Neutrophil (primary cell): ENCODE measurements at regions not wholly inside any gene's neighbourhood (a gene's known extent, or its start where the extent isn't known, plus 50 kb on each side); places are given as distances from the start of the nearest gene placed in this dataset.

Source experiments
- H3K27ac ChIP-seq: fragments of 200-600 bp; sonication (generic); 2 replicates; pipeline ENCODE4 v1.5.1; 2016; ENCODE audit warnings: mild to moderate bottlenecking, moderate library complexity
- H3K27me3 ChIP-seq: fragments of 200-600 bp; sonication (generic); 2 replicates; pipeline ENCODE4 v1.6.0; 2016; ENCODE audit warnings: mild to moderate bottlenecking
- H3K36me3 ChIP-seq: fragments of 200-600 bp; sonication (generic); 2 replicates; pipeline ENCODE4 v1.5.1; 2017
- H3K4me1 ChIP-seq, 2 experiments: fragments of 200-600 bp in 1 of 2; sonication (generic) in 1 of 2; 1 replicate in 1 of 2; 2 replicates in 1 of 2; pipeline versions ENCODE4 v1.5.1 to v1.6.1; 2013 to 2016; ENCODE audit warnings: low read depth in 1 of 2, low read length in 1 of 2, mild to moderate bottlenecking in 1 of 2, moderate library complexity in 1 of 2; ENCODE audit not compliant: control insufficient read depth in 1 of 2, insufficient read depth in 1 of 2
- H3K4me3 ChIP-seq, 2 experiments: fragments of 200-600 bp in 1 of 2; sonication (generic) in 1 of 2; 1 replicate in 1 of 2; 2 replicates in 1 of 2; pipeline ENCODE4 v1.5.1; 2013 to 2016; ENCODE audit warnings: low read depth in 1 of 2, low read length in 1 of 2, mild to moderate bottlenecking in 1 of 2, moderate library complexity in 1 of 2
- H3K9me3 ChIP-seq: fragments of 200-600 bp; sonication (generic); 2 replicates; pipeline ENCODE4 v1.5.1; 2016
- CTCF ChIP-seq: fragments of 200-600 bp; sonication (generic); IDR thresholded peaks from 2 replicates; pipeline ENCODE4 v1.5.1; 2016; ENCODE audit warnings: antibody characterized with exemption

GRCh38 chr16:61596655-61597054 is 439.6 kb downstream of the CDH8 start:
- H3K36me3 ChIP-seq, result no peaks in the 10 kb centered on the region
- H3K27ac ChIP-seq, result no peak overlapping the region
- TF ChIP-seq CTCF, result no peak
- H3K4me3 ChIP-seq, result no peak overlapping the region
- H3K9me3 ChIP-seq, result no peaks in the 10 kb centered on the region
- H3K4me1 ChIP-seq, result no peaks in the 10 kb centered on the region
- H3K27me3 ChIP-seq, result no peaks in the 10 kb centered on the region

- TF ChIP-seq CTCF, result no peak
- no peaks in the 10 kb centered on the region for H3K9me3 ChIP-seq
- H3K27ac ChIP-seq, result no peak overlapping the region
Observed at GRCh38 chr16:61595605-61596004, 440.6 kb downstream of the CDH8 start.

GRCh38 chr16:61590577-61590976 is 445.7 kb downstream of the CDH8 start:
- Histone ChIP-seq H3K36me3 (no peaks in the 10 kb centered on the region), H3K27ac (no peak overlapping the region), H3K27me3 (no peaks in the 10 kb centered on the region), H3K4me3 (no peak overlapping the region), H3K9me3 (no peaks in the 10 kb centered on the region), H3K4me1 (no peaks in the 10 kb centered on the region)
- no peak for TF ChIP-seq CTCF

More at GRCh38 chr16:61595605-61596004, 440.6 kb downstream of the CDH8 start:
- Histone ChIP-seq H3K4me3 (no peak overlapping the region), H3K36me3 (no peaks in the 10 kb centered on the region), H3K4me1 (no peaks in the 10 kb centered on the region), H3K27me3 (no peaks in the 10 kb centered on the region)

- Histone ChIP-seq H3K9me3 (no peaks in the 10 kb centered on the region), H3K27ac (no peak overlapping the region), H3K4me3 (no peak overlapping the region), H3K4me1 (no peaks in the 10 kb centered on the region), H3K27me3 (no peaks in the 10 kb centered on the region), H3K36me3 (no peaks in the 10 kb centered on the region)
- no peak for TF ChIP-seq CTCF
Observed at GRCh38 chr16:61587526-61587925, 448.7 kb downstream of the CDH8 start.

- Histone ChIP-seq H3K27ac (no peak overlapping the region), H3K4me3 (no peak overlapping the region), H3K9me3 (no peaks in the 10 kb centered on the region), H3K4me1 (no peaks in the 10 kb centered on the region), H3K36me3 (no peaks in the 10 kb centered on the region), H3K27me3 (no peaks in the 10 kb centered on the region)
- no peak for TF ChIP-seq CTCF
Observed at GRCh38 chr16:61581417-61582046, 454.7 kb downstream of the CDH8 start.

GRCh38 chr16:61580579-61580978 is 455.7 kb downstream of the CDH8 start:
- no peak for TF ChIP-seq CTCF
- Histone ChIP-seq H3K27me3 (no peaks in the 10 kb centered on the region), H3K4me3 (no peak overlapping the region)

More at GRCh38 chr16:61580579-61580978, 455.7 kb downstream of the CDH8 start:
- no peak overlapping the region for H3K27ac ChIP-seq
- H3K4me1 ChIP-seq, result no peaks in the 10 kb centered on the region
- H3K36me3 ChIP-seq, result no peaks in the 10 kb centered on the region
- H3K9me3 ChIP-seq, result no peaks in the 10 kb centered on the region
